ENCODE measurements at regions not wholly inside any gene's neighbourhood (a gene's known extent, or its start where the extent isn't known, plus 50 kb on each side); places are given as distances from the start of the nearest gene placed in this dataset.
"Not testable (repeated sequence)": the region's sequence is repeated elsewhere in the genome, so short reads cannot be mapped to it uniquely, and the experiment has no call there.

DNA sequence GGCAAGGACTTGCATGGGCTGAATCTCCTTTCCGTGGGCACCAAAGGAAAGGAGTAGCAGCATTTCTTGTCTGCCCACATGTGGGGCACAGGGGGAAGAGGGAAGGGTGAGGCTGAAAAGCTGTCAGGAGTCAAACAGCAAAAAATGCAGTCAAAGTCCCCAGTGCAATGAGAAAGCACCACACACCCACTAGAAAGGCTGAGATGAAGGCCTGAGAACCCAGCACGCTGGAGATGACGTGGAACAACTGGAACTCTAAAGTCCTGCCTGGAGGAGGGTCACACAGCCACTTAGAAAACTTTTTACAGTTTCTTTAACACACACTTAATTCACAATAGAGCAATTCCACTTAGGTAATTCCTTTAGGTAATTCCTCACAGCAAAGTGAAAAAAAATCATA is 94.6 kb upstream of the IGFBPL1 start:
- DNase-seq (ENCODE audit: low spot score), result no peak

DNA sequence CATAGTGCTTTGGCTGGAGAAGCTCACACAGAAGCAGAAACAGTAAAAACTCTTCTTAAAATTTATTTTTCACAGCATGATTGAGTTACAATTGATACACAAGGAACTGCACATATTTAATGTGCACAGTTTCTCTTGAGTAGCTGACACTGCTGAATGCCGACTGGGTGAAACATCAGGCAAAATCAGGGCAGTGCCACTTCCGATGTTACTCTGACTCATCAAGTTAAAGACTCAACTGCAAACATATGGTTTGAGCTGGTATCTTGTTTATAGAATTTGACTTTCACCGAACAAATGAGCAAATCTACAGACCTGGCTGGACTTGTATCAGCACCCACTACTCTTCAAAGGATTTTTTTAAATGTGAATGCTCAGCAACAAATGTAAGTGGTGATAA is 92.0 kb upstream of the IGFBPL1 start:
- peak; percentile 4 for DNase-seq (ENCODE audit: low spot score)

DNA sequence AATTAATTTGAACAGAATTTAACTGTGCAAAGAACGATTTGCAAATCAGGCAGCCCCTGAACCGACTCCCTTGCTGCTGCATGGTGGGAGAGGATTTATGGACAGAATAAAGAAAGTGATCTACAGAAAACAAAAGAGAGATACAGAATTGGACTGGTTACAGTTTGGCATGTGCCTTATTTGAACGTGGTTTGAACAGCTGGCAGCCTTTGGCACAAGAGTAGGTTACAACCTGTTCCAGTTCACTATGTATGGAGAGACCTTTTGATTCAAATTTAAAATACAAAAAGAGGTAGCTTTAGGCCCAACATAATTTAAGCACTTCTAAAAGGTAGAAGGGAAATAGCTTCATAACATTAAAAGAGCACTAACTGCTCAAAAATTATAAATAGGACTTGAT is 90.8 kb upstream of the IGFBPL1 start:
- DNase-seq (ENCODE audit: low spot score), result not testable (repeated sequence)

DNA sequence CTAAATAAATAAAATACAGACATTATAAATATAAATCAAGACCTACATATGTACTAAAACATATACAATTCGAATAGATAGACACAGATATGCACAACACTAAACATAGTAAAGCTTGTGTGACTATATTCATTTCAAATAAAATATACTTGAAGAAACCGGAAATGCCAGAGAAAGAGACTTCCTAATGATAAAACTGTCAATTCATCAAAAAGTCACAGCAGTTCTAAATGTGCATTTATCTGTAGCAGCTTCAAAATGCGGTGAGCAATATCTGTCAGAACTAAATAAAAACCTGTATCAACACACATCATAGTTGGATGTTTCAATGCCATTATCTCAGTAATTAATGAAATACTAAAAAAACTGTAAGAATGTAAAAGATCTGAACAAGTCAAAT is 86.1 kb upstream of the IGFBPL1 start:
- DNase-seq (ENCODE audit: low spot score), result not testable (repeated sequence)

DNA sequence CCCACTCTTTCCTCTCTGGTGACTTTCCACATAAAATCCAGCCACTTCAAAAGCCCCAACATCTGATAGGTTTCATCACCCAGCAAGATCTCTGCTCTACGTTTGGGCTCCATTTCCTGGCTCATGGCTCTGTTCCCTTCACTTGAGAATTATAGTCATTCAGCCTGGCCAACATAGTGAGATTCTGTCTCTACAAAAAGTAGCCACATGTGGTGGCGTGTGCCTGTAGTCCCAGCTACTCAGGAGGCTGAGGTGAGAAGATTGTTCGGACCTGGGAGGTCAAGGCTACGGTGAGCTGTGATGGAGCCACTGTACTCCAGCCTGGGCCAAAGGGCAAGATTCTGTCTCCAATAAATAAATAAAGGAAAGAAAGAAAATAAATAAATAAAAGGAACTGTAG is 83.3 kb upstream of the IGFBPL1 start:
- DNase-seq (ENCODE audit: low spot score), result no peak

DNA sequence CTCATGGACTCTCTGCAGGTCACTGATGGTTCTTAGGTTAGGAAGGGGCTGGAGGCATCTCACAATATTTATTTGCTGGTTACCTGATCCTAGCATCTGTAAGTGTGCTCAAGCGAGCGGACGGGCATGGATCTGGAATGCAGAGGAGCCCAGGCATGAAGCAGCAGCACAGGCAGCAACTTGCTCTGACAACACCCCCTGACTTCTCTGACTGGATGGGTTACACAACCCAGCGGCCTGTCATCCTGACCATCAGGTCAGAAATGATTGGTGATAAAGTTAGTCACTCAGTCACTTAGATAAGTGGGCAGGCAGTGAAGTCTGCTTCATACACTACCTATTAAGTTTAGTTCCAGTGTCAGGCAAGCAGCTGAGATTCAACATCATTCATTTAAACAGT is 75.9 kb upstream of the IGFBPL1 start:
- not testable (repeated sequence) for DNase-seq (ENCODE audit: low spot score)

DNA sequence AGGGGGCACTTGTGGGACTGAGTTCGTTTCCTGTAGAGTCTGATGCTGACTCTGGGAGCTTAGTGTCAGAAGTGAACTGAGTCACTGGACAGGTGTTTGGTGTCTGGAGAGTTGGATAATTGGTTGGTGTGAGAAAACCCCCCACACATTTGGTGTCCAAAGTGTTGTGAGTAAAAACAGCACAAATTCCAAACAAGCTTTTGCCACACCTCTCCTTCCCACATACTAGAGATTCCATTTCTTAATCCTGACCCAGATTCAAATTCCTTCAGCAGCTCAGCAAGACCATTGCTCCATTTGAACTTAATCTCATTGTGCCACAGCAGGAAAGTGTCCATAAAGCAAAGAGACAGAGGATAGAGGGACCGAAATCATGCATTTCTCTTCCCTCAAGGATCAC is 74.3 kb upstream of the IGFBPL1 start:
- DNase-seq (ENCODE audit: low spot score), result not testable (repeated sequence)

DNA sequence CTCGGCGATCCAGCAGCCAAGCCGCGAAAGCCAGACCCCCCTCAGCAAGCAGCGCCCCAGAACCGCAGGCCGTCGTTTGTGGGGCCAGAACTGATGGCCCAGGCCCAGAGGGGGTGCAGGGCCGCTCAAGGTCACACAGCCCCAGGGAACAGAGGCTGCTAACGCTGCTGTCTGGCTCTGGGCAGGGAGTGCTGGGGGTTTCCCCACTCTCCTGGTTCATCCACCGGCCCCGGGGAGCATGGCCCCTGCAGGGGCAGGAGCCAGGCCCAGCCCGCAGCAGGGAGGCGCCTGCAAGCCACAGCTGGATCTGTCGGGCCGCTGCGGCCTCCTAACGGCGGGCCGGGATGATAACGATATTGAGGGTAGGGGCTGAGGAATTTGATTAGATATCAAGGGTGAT is 64.8 kb upstream of the IGFBPL1 start:
- no peak for DNase-seq (ENCODE audit: low spot score)

DNA sequence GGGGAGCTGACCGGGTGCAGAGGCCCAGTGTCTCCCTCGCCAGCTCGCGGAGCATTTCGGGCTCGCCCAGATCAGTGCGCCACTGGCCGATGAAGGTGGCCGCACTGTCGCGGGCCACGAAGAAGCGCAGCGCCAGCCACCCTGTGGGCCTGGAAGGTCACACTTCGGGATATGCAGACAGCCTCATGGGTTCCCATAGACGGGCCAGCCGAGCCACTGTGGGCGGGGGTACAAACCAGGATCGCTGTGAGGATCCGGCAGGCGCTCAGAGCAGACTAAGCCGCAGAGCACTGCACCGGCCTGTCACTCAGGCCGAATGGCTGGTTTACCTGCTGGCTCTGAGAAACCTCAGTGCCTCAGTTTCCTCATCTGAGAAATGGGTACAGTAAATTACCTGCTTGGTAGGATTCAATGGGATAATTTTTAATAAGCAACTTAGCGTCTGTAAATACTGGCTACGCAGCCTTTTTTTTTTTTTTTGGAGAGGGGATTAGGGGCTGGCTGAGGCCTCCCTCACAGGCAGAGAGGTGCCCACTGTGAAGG is 64.0 kb upstream of the IGFBPL1 start:
- no peak for DNase-seq (ENCODE audit: low spot score)

DNA sequence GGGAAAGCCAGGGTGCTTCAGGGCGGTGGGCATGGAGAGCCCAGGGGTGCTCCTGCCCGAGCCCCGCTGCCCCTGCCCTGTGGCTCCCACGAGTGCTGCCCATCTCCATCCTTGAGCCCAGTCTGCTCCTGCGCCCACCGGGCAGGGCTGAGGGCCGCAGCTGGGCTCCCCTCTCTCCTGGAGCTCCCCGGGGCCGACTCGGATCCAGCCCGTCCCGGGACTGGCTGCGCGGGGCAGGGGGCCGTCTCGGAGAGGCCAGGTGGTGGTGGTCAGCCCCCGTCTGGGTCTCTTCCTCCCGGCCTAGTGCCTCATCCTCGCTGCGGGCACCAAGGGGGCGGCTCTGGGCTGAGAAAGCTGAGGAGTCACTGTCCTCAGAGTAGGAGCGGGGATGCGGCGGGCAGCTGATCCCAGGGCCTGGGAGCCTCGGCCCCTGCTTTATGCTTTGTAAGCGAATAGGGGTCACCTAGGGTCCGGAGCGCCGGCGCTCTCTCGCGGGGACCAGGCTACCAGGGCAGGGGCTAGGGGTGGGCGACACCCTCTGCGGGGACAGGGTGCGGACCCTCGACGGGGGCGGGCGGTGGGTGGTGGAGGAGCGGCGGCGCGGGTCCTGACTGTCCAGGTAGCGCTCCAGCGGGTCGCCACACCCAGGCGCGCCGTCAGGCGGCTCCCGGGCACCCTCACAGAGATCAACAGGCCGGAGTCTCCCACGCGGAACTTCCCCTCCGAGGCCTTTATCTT is 63.3 kb upstream of the IGFBPL1 start:
- not testable (repeated sequence) for DNase-seq (ENCODE audit: low spot score)

DNA sequence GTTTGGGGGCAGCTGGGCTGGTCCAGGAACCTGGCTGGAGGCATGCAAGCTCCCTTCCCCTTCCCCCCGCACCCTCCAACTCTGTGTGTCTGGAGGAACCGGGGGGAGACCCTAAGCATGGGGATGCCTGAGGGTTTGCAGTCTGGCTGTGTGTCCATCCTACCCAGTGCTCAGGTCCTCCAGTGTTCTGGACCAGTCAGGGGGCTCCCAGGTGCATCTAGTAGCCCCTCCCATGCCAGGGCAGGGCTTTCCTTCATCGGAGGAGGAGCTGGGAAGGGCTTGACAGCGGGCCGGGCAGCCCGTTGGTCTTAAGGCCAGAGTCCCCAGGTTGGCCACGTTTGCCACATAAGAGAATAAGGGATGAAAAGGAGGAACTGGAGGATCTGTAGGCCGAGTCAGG is 62.6 kb upstream of the IGFBPL1 start:
- DNase-seq (ENCODE audit: low spot score), result no peak

DNA sequence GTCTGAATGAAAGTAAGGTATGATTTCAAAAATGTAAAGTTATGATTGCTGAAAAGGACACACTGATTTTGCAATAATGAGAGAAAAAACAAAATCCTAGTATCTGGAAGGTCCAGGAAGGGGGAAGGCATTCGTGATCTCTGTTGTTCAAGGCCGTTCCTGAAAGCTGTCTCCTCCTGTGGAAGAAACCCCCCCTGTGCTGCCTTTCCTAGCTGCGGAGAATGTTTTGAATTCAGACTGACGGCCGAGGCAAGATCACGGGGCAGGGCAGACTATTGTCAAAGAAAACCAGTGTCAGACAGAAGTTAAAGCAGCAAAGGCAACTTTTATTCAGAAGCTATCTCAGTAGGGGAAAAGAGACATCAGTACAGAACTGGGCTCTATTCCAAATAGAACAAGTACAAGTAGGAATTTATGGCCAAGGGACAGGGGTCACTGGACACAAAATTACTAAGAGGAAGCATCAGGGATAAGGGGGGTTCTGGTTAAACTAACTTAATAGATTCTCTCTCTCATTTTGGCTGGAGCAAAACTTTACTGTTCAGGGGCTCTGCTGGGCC is 61.9 kb upstream of the IGFBPL1 start:
- DNase-seq (ENCODE audit: low spot score), result no peak

DNA sequence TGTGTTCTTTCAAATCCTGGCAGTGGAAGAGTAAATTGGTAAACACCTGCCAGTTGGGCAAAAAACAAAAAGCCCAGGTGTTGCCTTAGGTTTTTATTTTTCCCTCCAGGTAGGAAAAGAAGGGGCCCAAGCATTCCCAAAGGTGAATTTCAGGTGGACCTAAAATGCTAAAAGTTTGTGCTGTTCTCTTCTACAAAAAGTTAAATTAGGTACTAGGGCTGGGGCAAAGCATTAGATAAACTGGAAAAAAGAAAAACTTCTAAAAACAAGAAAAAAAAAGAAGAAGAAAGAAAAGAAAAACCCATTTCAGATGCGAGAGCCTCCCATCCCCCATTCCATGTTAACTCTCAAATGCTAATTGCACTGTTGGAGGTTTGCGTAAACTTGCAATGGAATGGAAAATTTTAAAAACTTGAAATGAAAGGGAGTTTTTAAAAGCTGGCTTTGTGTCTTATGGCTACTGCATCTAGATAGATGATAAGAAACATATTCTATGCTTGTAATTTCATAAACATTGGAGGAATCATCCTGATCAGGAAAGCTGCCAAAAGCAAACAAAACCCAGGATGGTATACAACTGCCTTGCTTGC is 59.9 kb upstream of the IGFBPL1 start:
- DNase-seq (ENCODE audit: low spot score), result not testable (repeated sequence)

DNA sequence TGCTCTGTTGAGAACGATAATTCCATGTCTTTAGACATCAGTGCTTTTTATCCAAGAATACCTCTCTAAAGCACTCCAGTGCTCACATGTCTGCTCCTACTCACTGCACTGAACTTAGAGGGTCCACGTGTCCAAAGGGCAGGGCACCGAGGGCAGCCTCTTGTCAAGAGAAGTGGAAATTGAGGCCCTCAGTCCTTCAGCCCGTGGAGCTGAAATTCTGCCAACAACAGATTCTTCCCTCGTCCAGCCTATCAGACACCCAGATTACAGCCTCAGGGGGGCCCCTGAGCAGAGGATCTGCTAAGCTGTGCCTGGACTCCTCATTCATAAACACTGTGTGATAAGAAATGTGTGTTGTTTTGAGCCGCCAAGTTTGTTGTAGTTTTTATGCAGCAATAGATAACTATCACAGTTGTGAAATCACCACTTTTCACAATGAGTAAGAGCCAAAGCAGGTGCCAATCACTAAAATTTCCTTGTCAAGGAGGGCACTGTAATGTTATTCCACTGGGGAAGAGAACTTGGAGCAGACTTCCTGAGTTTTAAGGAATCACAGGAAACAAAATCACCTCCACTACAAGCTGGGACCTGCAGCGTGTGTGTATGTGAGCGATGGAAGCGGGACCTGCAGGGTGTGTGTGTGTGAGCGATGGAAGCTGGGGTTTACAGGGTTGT is 58.8 kb upstream of the IGFBPL1 start:
- no peak for DNase-seq (ENCODE audit: low spot score)

DNA sequence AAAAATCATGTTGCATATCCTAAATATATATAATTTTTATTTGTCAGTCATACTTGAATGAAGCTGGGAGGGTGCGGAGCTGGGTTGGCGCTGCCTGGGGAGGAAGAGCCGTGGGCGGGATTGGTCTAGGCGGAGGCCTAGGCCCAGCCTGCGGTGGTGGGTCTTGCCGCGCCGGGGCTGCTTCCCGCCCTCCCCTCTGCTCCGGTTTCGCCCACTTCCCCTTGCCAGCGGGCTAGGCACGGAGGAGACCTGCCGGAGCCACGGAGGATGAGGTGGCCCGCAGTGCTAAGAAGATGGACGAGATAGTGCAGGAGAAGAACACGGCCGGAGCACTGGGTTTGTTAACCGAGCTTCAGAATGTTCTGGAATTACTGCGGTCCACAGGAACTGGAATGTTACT is 54.0 kb upstream of the IGFBPL1 start:
- DNase-seq (ENCODE audit: low spot score), result no peak

DNA sequence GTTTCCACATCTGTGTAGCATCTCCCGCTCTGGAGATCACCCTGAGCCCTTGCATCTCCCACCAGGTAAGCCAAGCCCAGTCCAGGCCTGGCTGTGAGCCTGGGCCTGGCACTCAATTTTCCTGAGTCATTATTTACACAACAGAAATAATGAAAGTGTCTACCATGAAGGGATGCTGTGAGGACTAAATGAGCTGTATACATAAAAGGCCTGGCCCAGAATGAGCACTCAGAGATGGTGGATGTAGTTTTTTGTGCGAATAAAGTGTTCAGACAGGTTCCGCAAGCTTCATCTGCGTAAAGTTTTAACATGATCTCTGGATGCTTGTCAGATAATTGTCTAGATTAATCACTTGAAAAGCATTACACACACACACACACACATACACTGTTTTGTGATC is 50.2 kb upstream of the IGFBPL1 start:
- not testable (repeated sequence) for DNase-seq (ENCODE audit: low spot score)
